ENCODE measurements at regions not wholly inside any gene's neighbourhood (a gene's known extent, or its start where the extent isn't known, plus 50 kb on each side); places are given as distances from the start of the nearest gene placed in this dataset.

DNA sequence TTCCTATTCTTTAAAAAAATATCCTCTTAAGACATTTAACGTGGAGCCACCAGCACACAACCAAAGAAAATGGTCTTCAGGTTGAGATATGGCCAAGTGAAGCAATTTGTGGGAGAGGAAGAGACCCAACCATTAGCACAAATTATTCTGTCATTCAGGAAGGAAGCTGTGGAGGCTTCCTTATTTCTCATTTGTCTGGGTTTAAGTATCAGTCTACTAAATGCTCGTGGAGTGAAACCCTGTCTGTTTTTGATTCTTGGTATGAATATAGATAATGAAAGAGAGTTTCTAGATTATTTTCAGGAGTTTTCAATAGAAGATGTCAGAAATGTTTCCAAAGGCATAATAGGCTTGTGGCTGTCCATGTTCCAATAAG lies 125.1 kb downstream of the GPR65 start:
- no peaks in the 10 kb centered on the region for H3K27me3 ChIP-seq
- H3K9me3 ChIP-seq: no peaks in the 10 kb centered on the region
- TF ChIP-seq EP300 (IDR thresholded peaks at IDR 0.05) (no peak), POLR2A (IDR thresholded peaks at IDR 0.05) (no peak), POLR2AphosphoS5 (IDR thresholded peaks at IDR 0.05) (no peak)
- TF ChIP-seq, protein P1, sequence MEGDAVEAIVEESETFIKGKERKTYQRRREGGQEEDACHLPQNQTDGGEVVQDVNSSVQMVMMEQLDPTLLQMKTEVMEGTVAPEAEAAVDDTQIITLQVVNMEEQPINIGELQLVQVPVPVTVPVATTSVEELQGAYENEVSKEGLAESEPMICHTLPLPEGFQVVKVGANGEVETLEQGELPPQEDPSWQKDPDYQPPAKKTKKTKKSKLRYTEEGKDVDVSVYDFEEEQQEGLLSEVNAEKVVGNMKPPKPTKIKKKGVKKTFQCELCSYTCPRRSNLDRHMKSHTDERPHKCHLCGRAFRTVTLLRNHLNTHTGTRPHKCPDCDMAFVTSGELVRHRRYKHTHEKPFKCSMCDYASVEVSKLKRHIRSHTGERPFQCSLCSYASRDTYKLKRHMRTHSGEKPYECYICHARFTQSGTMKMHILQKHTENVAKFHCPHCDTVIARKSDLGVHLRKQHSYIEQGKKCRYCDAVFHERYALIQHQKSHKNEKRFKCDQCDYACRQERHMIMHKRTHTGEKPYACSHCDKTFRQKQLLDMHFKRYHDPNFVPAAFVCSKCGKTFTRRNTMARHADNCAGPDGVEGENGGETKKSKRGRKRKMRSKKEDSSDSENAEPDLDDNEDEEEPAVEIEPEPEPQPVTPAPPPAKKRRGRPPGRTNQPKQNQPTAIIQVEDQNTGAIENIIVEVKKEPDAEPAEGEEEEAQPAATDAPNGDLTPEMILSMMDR (IDR thresholded peaks at IDR 0.05): no peak
- DNase-seq: no peak
- no peaks in the 10 kb centered on the region for H3K36me3 ChIP-seq
- ATAC-seq (ENCODE audit: low FRiP score in 2 of 2): peak; percentile 11 to 61
- H3K4me3 ChIP-seq: no peak overlapping the region
- 29 to 37% methylated on average over 2 of the region's 2 CpGs for WGBS, 2 donors
- peaks cover 0 to 6% (median 0%) of the 10 kb centered on the region in 4 donors for H3K4me1 ChIP-seq
- peak overlapping the region; percentile 29 to 42 (median 34) for H3K27ac ChIP-seq
